GM23338 (cell line): ENCODE measurements at regions not wholly inside any gene's neighbourhood (a gene's known extent, or its start where the extent isn't known, plus 50 kb on each side); places are given as distances from the start of the nearest gene placed in this dataset.

Source experiments
- ATAC-seq: fragments of 200-7000 bp; cut with Tn5 transposase; 3 replicates; pipeline ENCODE4 v1.9.1; 2020
- DNase-seq: peaks from one replicate; pipeline ENCODE4 v3.0.0-alpha.2; 2015; ENCODE audit warnings: low spot score
- H2AFZ ChIP-seq: fragments of 200-600 bp; sonication (generic); 2 replicates; pipeline ENCODE4 v1.8.0; 2016; ENCODE audit warnings: antibody characterized with exemption, mild to moderate bottlenecking, moderate library complexity
- H3F3A ChIP-seq: fragments of 200-600 bp; sonication (generic); replicated peaks from 2 replicates; pipeline ENCODE4 v1.8.0; 2017; ENCODE audit warnings: antibody characterized with exemption, mixed run types, low read depth
- H3K27ac ChIP-seq: fragments of 200-600 bp; sonication (generic); 2 replicates; pipeline ENCODE4 v1.6.1; 2016; ENCODE audit warnings: low read depth
- H3K27me3 ChIP-seq: fragments of 200-600 bp; sonication (generic); 2 replicates; pipeline ENCODE4 v1.8.0; 2016; ENCODE audit warnings: mild to moderate bottlenecking, mixed run types, moderate library complexity; ENCODE audit not compliant: insufficient read depth
- H3K36me3 ChIP-seq: fragments of 200-600 bp; sonication (generic); 2 replicates; pipeline ENCODE4 v1.8.0; 2016; ENCODE audit warnings: mild to moderate bottlenecking; ENCODE audit not compliant: insufficient read depth
- H3K4me1 ChIP-seq: fragments of 200-600 bp; sonication (generic); 2 replicates; pipeline ENCODE4 v1.8.0; 2016; ENCODE audit warnings: mild to moderate bottlenecking, moderate library complexity; ENCODE audit not compliant: insufficient read depth
- H3K4me2 ChIP-seq: fragments of 200-600 bp; sonication (generic); 2 replicates; pipeline ENCODE4 v1.7.1; 2017; ENCODE audit warnings: mixed run types
- H3K4me3 ChIP-seq: fragments of 200-600 bp; sonication (generic); 2 replicates; pipeline ENCODE4 v1.6.1; 2016; ENCODE audit warnings: mixed run types
- H3K79me2 ChIP-seq: fragments of 200-600 bp; sonication (generic); replicated peaks from 2 replicates; pipeline ENCODE4 v1.8.0; 2017; ENCODE audit warnings: mild to moderate bottlenecking; ENCODE audit not compliant: insufficient read depth
- H3K9me2 ChIP-seq: fragments of 200-600 bp; sonication (generic); 2 replicates; pipeline ENCODE4 v1.8.0; 2017; ENCODE audit not compliant: insufficient read depth
- H4K20me1 ChIP-seq: fragments of 200-600 bp; sonication (generic); replicated peaks from 2 replicates; pipeline ENCODE4 v1.8.0; 2017; ENCODE audit warnings: mild to moderate bottlenecking; ENCODE audit not compliant: insufficient read depth
- H3K27ac Mint-ChIP-seq: 2 replicates; pipeline ENCODE4 v1.8.0; 2020; ENCODE audit warnings: inconsistent platforms, mild to moderate bottlenecking, moderate library complexity, mixed read lengths
- H3K27me3 Mint-ChIP-seq: 3 replicates; pipeline ENCODE4 v1.8.0; 2022; ENCODE audit warnings: low read depth, mild to moderate bottlenecking, moderate library complexity, mixed read lengths, inconsistent platforms; ENCODE audit not compliant: insufficient read depth, poor library complexity
- H3K36me3 Mint-ChIP-seq: 3 replicates; pipeline ENCODE4 v1.8.0; 2021; ENCODE audit warnings: low read depth, mild to moderate bottlenecking, inconsistent platforms, moderate library complexity, mixed read lengths
- H3K4me1 Mint-ChIP-seq: 3 replicates; pipeline ENCODE4 v1.8.0; 2020; ENCODE audit warnings: mild to moderate bottlenecking, inconsistent platforms, mixed read lengths
- H3K4me3 Mint-ChIP-seq: 3 replicates; pipeline ENCODE4 v1.8.0; 2021; ENCODE audit warnings: moderate library complexity, mild to moderate bottlenecking, inconsistent platforms, mixed read lengths
- H3K9me3 Mint-ChIP-seq: 3 replicates; pipeline ENCODE4 v1.8.0; 2020; ENCODE audit warnings: moderate library complexity, mild to moderate bottlenecking, inconsistent platforms, mixed read lengths
- CREB1 ChIP-seq: fragments of 250-450 bp; sonication (Bioruptor Pico); IDR thresholded peaks from 2 replicates; pipeline ENCODE4 v1.5.0; 2020; ENCODE audit warnings: low read depth, mild to moderate bottlenecking, moderate library complexity
- EZH2 ChIP-seq: fragments of 200-600 bp; sonication (generic); IDR thresholded peaks from one replicate; pipeline ENCODE4 v1.8.0; 2017; ENCODE audit warnings: antibody characterized with exemption, mild to moderate bottlenecking, low read depth; ENCODE audit not compliant: unreplicated experiment
- EZH2phosphoT487 ChIP-seq: fragments of 200-600 bp; sonication (generic); IDR thresholded peaks from one replicate; pipeline ENCODE4 v1.8.1; 2018; ENCODE audit warnings: antibody characterized with exemption; ENCODE audit not compliant: unreplicated experiment
- JUNB ChIP-seq: IDR thresholded peaks from one replicate; pipeline ENCODE4 v1.6.1; 2016; ENCODE audit warnings: antibody characterized with exemption; ENCODE audit not compliant: unreplicated experiment
- NANOG ChIP-seq: IDR thresholded peaks from 2 replicates; pipeline ENCODE4 v1.6.1; 2016; ENCODE audit warnings: antibody characterized with exemption, borderline replicate concordance
- POLR2AphosphoS5 ChIP-seq: IDR thresholded peaks from 2 replicates; pipeline ENCODE4 v1.6.1; 2016; ENCODE audit warnings: antibody characterized with exemption, low read depth
- STAT1 ChIP-seq: IDR thresholded peaks from one replicate; pipeline ENCODE4 v1.6.1; 2016; ENCODE audit warnings: antibody characterized with exemption; ENCODE audit not compliant: unreplicated experiment
- ZNF114 ChIP-seq: fragments of 250-450 bp; sonication (Bioruptor Pico); IDR thresholded peaks from 2 replicates; pipeline ENCODE4 v1.5.0; 2020; ENCODE audit warnings: mild to moderate bottlenecking, moderate library complexity
- ZNF331 ChIP-seq: fragments of 250-450 bp; sonication (Bioruptor Pico); IDR thresholded peaks from 2 replicates; pipeline ENCODE4 v1.5.0; 2020; ENCODE audit warnings: low read depth, mild to moderate bottlenecking, moderate library complexity
- TF ChIP-seq, protein P1 (sequence below): IDR thresholded peaks from one replicate; pipeline ENCODE4 v1.6.1; 2018; ENCODE audit warnings: antibody characterized with exemption; ENCODE audit not compliant: unreplicated experiment
- TF ChIP-seq, protein P2 (sequence below): fragments of 250-450 bp; sonication (Bioruptor Pico); IDR thresholded peaks from 2 replicates; pipeline ENCODE4 v1.5.0; 2020; ENCODE audit warnings: mild to moderate bottlenecking, moderate library complexity
- TF ChIP-seq, protein P3 (sequence below), 2 experiments: fragments of 200-600 bp in 1 of 2; sonication (generic) in 1 of 2; conservative IDR thresholded peaks; 2 replicates each; pipeline versions ENCODE4 v1.5.1 to v1.6.1; 2016 to 2017; ENCODE audit warnings: antibody characterized with exemption in 2 of 2, low read depth in 2 of 2, mild to moderate bottlenecking in 2 of 2, moderate library complexity in 1 of 2
- TF ChIP-seq, protein P4 (sequence below): IDR thresholded peaks from 2 replicates; pipeline ENCODE4 v1.6.1; 2016; ENCODE audit warnings: antibody characterized with exemption

DNA sequence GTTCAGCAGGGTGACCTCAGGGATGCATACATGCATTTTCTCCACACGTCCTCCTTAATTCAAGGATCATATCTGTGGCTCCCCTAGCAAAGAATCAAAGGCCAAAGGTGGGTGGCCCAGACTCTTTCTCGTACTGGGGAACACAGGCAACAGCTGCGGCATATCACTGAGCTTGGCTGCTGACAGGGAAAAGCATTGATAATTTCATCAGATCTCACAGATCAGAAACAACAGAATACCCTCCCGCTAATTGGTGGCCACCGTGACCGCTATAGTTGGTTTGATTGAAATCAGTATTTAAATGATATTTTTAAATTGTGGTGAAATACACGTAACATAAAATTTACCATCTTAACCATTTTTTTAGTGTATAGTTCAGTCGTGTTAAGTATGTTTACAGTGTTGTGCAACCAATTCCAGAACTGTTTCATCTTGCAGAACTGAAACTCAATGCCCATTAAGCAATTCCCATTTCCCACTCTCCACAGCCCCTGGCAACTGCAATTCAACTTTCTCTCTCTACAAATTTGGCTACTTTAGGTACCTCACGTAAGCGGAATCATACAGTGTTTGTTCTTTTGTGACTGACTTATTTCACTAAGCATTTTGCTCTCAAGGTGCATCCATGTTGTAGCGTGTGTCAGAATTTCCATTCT, 74.7 kb upstream of the TMEM170B start:
- Histone ChIP-seq H3K4me2 (no peak overlapping the region), H3K27ac (no peak overlapping the region), H4K20me1 (no peaks in the 10 kb centered on the region), H3K4me1 (no peaks in the 10 kb centered on the region), H3K9me2 (no peaks in the 10 kb centered on the region), H3K4me3 (no peak overlapping the region), H3K79me2 (no peaks in the 10 kb centered on the region), H2AFZ (no peak overlapping the region), H3F3A (no peaks in the 10 kb centered on the region), H3K36me3 (no peaks in the 10 kb centered on the region), H3K27me3 (no peaks in the 10 kb centered on the region)
- no peak for DNase-seq
- Mint-ChIP-seq H3K9me3 (no peaks in the 10 kb centered on the region), H3K4me1 (no peaks in the 10 kb centered on the region), H3K36me3 (no peaks in the 10 kb centered on the region), H3K4me3 (no peak overlapping the region), H3K27ac (no peak overlapping the region), H3K27me3 (no peaks in the 10 kb centered on the region)
- ATAC-seq, result no peak
- no peak for TF ChIP-seq CREB1 (CRISPR knock-in tag)
- TF ChIP-seq ZNF331 (CRISPR knock-in tag), result no peak
- no peak for TF ChIP-seq ZNF114 (CRISPR knock-in tag)
- TF ChIP-seq, protein P1, sequence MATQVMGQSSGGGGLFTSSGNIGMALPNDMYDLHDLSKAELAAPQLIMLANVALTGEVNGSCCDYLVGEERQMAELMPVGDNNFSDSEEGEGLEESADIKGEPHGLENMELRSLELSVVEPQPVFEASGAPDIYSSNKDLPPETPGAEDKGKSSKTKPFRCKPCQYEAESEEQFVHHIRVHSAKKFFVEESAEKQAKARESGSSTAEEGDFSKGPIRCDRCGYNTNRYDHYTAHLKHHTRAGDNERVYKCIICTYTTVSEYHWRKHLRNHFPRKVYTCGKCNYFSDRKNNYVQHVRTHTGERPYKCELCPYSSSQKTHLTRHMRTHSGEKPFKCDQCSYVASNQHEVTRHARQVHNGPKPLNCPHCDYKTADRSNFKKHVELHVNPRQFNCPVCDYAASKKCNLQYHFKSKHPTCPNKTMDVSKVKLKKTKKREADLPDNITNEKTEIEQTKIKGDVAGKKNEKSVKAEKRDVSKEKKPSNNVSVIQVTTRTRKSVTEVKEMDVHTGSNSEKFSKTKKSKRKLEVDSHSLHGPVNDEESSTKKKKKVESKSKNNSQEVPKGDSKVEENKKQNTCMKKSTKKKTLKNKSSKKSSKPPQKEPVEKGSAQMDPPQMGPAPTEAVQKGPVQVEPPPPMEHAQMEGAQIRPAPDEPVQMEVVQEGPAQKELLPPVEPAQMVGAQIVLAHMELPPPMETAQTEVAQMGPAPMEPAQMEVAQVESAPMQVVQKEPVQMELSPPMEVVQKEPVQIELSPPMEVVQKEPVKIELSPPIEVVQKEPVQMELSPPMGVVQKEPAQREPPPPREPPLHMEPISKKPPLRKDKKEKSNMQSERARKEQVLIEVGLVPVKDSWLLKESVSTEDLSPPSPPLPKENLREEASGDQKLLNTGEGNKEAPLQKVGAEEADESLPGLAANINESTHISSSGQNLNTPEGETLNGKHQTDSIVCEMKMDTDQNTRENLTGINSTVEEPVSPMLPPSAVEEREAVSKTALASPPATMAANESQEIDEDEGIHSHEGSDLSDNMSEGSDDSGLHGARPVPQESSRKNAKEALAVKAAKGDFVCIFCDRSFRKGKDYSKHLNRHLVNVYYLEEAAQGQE, result no peak
- TF ChIP-seq, protein P2, sequence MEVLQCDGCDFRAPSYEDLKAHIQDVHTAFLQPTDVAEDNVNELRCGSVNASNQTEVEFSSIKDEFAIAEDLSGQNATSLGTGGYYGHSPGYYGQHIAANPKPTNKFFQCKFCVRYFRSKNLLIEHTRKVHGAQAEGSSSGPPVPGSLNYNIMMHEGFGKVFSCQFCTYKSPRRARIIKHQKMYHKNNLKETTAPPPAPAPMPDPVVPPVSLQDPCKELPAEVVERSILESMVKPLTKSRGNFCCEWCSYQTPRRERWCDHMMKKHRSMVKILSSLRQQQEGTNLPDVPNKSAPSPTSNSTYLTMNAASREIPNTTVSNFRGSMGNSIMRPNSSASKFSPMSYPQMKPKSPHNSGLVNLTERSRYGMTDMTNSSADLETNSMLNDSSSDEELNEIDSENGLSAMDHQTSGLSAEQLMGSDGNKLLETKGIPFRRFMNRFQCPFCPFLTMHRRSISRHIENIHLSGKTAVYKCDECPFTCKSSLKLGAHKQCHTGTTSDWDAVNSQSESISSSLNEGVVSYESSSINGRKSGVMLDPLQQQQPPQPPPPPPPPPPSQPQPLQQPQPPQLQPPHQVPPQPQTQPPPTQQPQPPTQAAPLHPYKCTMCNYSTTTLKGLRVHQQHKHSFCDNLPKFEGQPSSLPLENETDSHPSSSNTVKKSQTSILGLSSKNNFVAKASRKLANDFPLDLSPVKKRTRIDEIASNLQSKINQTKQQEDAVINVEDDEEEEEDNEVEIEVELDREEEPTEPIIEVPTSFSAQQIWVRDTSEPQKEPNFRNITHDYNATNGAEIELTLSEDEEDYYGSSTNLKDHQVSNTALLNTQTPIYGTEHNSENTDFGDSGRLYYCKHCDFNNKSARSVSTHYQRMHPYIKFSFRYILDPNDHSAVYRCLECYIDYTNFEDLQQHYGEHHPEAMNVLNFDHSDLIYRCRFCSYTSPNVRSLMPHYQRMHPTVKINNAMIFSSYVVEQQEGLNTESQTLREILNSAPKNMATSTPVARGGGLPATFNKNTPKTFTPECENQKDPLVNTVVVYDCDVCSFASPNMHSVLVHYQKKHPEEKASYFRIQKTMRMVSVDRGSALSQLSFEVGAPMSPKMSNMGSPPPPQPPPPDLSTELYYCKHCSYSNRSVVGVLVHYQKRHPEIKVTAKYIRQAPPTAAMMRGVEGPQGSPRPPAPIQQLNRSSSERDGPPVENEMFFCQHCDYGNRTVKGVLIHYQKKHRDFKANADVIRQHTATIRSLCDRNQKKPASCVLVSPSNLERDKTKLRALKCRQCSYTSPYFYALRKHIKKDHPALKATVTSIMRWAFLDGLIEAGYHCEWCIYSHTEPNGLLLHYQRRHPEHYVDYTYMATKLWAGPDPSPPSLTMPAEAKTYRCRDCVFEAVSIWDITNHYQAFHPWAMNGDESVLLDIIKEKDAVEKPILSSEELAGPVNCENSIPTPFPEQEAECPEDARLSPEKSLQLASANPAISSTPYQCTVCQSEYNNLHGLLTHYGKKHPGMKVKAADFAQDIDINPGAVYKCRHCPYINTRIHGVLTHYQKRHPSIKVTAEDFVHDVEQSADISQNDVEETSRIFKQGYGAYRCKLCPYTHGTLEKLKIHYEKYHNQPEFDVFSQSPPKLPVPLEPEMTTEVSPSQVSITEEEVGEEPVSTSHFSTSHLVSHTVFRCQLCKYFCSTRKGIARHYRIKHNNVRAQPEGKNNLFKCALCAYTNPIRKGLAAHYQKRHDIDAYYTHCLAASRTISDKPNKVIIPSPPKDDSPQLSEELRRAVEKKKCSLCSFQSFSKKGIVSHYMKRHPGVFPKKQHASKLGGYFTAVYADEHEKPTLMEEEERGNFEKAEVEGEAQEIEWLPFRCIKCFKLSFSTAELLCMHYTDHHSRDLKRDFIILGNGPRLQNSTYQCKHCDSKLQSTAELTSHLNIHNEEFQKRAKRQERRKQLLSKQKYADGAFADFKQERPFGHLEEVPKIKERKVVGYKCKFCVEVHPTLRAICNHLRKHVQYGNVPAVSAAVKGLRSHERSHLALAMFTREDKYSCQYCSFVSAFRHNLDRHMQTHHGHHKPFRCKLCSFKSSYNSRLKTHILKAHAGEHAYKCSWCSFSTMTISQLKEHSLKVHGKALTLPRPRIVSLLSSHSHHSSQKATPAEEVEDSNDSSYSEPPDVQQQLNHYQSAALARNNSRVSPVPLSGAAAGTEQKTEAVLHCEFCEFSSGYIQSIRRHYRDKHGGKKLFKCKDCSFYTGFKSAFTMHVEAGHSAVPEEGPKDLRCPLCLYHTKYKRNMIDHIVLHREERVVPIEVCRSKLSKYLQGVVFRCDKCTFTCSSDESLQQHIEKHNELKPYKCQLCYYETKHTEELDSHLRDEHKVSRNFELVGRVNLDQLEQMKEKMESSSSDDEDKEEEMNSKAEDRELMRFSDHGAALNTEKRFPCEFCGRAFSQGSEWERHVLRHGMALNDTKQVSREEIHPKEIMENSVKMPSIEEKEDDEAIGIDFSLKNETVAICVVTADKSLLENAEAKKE, result no peak
- TF ChIP-seq, protein P3, sequence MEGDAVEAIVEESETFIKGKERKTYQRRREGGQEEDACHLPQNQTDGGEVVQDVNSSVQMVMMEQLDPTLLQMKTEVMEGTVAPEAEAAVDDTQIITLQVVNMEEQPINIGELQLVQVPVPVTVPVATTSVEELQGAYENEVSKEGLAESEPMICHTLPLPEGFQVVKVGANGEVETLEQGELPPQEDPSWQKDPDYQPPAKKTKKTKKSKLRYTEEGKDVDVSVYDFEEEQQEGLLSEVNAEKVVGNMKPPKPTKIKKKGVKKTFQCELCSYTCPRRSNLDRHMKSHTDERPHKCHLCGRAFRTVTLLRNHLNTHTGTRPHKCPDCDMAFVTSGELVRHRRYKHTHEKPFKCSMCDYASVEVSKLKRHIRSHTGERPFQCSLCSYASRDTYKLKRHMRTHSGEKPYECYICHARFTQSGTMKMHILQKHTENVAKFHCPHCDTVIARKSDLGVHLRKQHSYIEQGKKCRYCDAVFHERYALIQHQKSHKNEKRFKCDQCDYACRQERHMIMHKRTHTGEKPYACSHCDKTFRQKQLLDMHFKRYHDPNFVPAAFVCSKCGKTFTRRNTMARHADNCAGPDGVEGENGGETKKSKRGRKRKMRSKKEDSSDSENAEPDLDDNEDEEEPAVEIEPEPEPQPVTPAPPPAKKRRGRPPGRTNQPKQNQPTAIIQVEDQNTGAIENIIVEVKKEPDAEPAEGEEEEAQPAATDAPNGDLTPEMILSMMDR (conservative IDR thresholded peaks at IDR 0.05; ENCODE audit: low read depth in 2 of 2), result no peak
- no peak for TF ChIP-seq STAT1
- TF ChIP-seq, protein P4, sequence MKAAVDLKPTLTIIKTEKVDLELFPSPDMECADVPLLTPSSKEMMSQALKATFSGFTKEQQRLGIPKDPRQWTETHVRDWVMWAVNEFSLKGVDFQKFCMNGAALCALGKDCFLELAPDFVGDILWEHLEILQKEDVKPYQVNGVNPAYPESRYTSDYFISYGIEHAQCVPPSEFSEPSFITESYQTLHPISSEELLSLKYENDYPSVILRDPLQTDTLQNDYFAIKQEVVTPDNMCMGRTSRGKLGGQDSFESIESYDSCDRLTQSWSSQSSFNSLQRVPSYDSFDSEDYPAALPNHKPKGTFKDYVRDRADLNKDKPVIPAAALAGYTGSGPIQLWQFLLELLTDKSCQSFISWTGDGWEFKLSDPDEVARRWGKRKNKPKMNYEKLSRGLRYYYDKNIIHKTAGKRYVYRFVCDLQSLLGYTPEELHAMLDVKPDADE, result no peak
- no peak for TF ChIP-seq NANOG
- no peak for TF ChIP-seq POLR2AphosphoS5
- no peak for TF ChIP-seq JUNB
- no peak for TF ChIP-seq EZH2
- no peak for TF ChIP-seq EZH2phosphoT487
